Epithelial cell of esophagus (primary cell): ENCODE measurements at regions not wholly inside any gene's neighbourhood (a gene's known extent, or its start where the extent isn't known, plus 50 kb on each side); places are given as distances from the start of the nearest gene placed in this dataset.
"Not testable (repeated sequence)": the region's sequence is repeated elsewhere in the genome, so short reads cannot be mapped to it uniquely, and the experiment has no call there.

Experiments
- DNase-seq: peaks from one replicate; pipeline ENCODE4 v3.0.0; 2010; ENCODE audit warnings: low read depth
- H3K4me3 ChIP-seq: 2 replicates; pipeline ENCODE4 v1.5.1; 2011; ENCODE audit warnings: mild to moderate bottlenecking, low read length, control low read depth
- TF ChIP-seq, protein P1 (sequence below): IDR thresholded peaks from 2 replicates; pipeline ENCODE4 v1.5.1; 2011; ENCODE audit warnings: low read depth, mild to moderate bottlenecking, low read length, control low read depth, inconsistent platforms; ENCODE audit not compliant: insufficient read depth; ENCODE audit errors: missing control alignments

GRCh38 chr2:95728878-95729596 lies 137.2 kb downstream of the TRIM43 start:
- H3K4me3 ChIP-seq: no peak overlapping the region
- peak; percentile 79 for DNase-seq
- TF ChIP-seq, protein P1, sequence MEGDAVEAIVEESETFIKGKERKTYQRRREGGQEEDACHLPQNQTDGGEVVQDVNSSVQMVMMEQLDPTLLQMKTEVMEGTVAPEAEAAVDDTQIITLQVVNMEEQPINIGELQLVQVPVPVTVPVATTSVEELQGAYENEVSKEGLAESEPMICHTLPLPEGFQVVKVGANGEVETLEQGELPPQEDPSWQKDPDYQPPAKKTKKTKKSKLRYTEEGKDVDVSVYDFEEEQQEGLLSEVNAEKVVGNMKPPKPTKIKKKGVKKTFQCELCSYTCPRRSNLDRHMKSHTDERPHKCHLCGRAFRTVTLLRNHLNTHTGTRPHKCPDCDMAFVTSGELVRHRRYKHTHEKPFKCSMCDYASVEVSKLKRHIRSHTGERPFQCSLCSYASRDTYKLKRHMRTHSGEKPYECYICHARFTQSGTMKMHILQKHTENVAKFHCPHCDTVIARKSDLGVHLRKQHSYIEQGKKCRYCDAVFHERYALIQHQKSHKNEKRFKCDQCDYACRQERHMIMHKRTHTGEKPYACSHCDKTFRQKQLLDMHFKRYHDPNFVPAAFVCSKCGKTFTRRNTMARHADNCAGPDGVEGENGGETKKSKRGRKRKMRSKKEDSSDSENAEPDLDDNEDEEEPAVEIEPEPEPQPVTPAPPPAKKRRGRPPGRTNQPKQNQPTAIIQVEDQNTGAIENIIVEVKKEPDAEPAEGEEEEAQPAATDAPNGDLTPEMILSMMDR: peak; percentile 67

- TF ChIP-seq, protein P1: no peak
- no peak for DNase-seq
- H3K4me3 ChIP-seq: no peak overlapping the region
Observed at GRCh38 chr2:95729597-95729955, 137.8 kb downstream of the TRIM43 start.

DNA sequence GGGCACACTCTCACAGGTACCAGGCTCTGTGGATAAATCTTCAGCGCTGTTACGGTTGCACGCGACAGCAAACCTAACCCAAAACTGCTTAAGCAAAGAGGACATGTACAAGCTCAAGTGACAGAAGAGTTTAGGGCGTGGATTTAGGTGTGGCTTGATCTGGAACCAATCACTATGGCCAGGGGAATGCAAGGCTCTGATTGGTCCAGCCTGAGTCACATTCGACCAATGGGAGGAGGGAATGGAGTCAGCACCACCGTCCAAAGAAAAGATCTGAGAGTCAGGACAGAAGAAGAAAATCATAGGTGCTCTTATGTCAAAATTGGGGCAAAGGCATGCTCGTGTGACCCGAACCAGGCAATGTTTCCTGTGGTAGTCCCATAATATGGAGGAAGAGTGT lies 139.0 kb downstream of the TRIM43 start:
- no peak overlapping the region for H3K4me3 ChIP-seq
- TF ChIP-seq, protein P1: no peak
- no peak for DNase-seq

- TF ChIP-seq, protein P1: no peak
- no peak for DNase-seq
- H3K4me3 ChIP-seq: no peak overlapping the region
Observed at GRCh38 chr2:95734976-95735890, 143.4 kb downstream of the TRIM43 start.

GRCh38 chr2:95738301-95738700 lies 146.5 kb downstream of the TRIM43 start:
- H3K4me3 ChIP-seq: no peak overlapping the region
- no peak for DNase-seq
- TF ChIP-seq, protein P1: no peak

DNA sequence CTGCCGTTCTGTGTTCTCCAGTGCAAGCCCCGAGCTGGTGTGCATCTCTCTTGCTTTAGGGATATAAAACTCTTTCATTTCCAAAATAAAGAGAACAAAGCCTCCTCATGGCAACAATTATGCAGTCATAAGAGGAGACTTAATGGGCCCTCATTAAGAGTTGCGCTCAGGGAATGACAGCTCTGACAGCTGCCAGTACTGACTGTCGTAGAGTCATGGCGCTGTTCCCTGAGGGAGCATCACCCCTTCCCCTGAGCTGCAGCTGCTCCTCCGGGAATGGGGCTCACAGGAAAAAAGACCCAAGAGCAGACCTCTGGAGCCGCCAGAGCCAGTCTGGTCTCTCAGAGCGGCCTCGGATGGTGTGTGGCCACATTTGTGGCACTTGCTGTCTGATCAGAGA lies 160.3 kb downstream of the TRIM43 start:
- not testable (repeated sequence) for H3K4me3 ChIP-seq, DNase-seq

GRCh38 chr2:95753812-95754211 lies 162.0 kb downstream of the TRIM43 start:
- not testable (repeated sequence) for H3K4me3 ChIP-seq, DNase-seq

- DNase-seq, H3K4me3 ChIP-seq: not testable (repeated sequence)
Observed at GRCh38 chr2:95754213-95754612, 162.4 kb downstream of the TRIM43 start.

DNA sequence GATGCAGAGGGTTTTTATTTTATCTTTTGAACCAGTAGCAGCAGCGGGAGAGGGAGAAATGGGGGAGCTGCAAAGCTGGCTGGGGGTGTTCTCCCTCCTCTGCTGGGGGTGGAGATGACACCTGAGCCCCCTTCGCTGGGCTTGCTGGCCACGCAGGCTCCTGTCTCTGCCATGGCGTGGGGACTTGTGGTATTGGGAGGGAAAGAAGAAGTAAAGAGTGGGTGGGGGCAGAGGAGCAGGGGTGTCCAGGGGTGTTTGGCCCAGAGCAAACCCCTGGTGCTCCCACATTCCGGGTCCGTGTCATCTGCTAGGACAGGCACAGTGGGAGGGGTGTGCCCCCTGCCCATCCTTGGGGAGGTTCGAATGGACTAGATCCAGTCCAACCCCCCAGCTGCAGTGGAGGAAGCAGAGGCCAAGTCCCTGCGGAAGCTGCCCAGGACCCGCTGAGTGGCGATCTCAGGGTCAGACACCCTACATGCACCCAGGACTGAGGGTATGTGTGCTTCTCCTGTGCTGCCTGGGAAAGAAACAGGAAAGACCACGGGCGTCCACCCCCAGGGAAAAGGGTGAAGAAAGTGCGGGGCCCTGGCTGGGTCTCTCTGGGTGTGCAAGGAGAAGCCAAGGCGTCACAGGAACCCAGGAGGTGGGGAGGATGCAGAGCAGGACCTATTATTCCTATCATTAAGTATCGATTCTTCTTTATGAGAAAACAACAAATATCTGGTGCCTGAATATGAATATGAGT lies 163.2 kb downstream of the TRIM43 start:
- DNase-seq, H3K4me3 ChIP-seq: not testable (repeated sequence)

DNA sequence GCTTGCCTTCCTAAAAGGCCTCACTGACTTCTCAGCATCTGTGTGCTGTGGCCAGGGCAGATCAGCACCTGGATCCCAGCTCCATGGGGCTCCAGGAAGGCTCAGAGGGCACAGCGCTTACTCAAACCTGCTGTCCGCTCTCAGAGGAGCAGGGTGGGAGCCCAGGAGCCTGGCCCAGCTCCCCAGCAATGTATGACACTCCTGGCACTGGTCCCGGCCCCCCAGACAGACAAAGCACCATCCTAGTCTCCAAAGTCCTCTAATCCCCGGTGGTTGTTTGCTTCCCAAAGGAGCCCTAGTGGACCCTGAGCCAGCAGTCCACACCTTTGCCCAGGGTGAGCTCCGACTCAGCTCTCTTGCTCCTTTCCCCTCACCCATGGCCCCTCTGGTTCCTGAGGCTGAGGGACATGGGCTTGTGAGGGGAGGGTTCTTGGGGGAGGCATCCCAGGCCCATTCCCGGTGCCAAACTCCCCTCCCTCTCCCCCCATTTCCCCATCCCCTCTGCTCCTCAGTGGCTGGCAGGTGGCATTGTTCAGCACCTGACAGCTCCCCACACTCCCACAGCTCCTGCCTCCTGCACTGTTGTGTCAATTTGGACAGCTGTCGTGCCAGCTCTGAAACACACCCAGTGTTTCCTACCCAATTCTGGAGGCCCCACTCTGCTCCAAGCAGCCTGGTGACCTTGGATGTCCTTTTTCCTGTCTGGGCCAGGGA lies 164.3 kb downstream of the TRIM43 start:
- DNase-seq, H3K4me3 ChIP-seq: not testable (repeated sequence)
